ENCODE measurements at regions not wholly inside any gene's neighbourhood (a gene's known extent, or its start where the extent isn't known, plus 50 kb on each side); places are given as distances from the start of the nearest gene placed in this dataset.

GRCh38 chrX:116596010-116596409 is 133.2 kb upstream of the CT83 start:
- TF ChIP-seq POLR2A (IDR thresholded peaks at IDR 0.05; ENCODE audit: control extremely low read depth in 1 of 2, low read depth in 2 of 2, low read length in 2 of 2) (no peak), CTCF (IDR thresholded peaks at IDR 0.05; ENCODE audit: control extremely low read depth in 1 of 3, insufficient read depth in 1 of 3, low read depth in 1 of 3, low read length in 3 of 3) (no peak), POLR2AphosphoS5 (IDR thresholded peaks at IDR 0.05; ENCODE audit: low read depth, low read length) (no peak), RAD21 (IDR thresholded peaks at IDR 0.05 in 1 of 2, conservative IDR thresholded peaks at IDR 0.05 in 1 of 2; ENCODE audit: low read depth in 2 of 2, low read length in 2 of 2) (no peak), SIN3A (conservative IDR thresholded peaks at IDR 0.05 in 1 of 2, IDR thresholded peaks at IDR 0.05 in 1 of 2; ENCODE audit: low read depth in 1 of 2, low read length in 2 of 2) (no peak), ZNF274 (IDR thresholded peaks at IDR 0.05; ENCODE audit: borderline replicate concordance, extremely low read depth, low read length) (no peak), MAX (IDR thresholded peaks at IDR 0.05) (no peak)

Data from H1 (cell line).